ENCODE measurements at regions not wholly inside any gene's neighbourhood (a gene's known extent, or its start where the extent isn't known, plus 50 kb on each side); places are given as distances from the start of the nearest gene placed in this dataset.

DNA sequence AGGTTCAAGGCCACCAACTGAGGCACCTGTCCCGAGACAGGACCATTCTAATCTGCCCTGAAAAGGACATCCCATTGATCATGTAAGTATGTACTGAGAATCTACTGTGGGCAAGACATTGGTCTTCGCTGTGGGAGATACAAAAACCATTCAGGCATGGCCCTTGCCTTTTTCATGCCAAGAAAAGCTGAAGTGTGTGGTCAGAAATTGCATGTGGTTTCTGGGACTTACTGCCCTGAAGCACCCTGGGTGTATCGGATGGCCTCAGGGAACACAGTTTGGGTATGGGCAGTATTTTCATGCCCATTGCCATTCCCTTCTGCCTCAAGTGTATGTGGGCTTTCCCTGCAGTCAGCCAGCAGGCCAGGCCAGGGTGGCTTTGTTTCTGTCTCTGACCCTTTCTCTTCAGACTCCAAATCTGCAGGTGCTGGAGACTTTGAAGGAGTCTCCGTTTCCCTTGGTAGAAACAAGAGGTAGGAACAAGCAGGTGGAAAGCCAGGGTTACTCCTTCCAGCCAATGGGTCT is 285.7 kb downstream of the ZEB1 start:
- Histone ChIP-seq H3K27ac (ENCODE audit: low read depth, low read length) (peak overlapping the region; percentile 94), H3K4me1 (ENCODE audit: control insufficient read depth in 5 of 5, insufficient read depth in 5 of 5, low read length in 5 of 5) (peaks cover 3 to 22% (median 18%) of the 10 kb centered on the region in 5 donors), H3K4me3 (ENCODE audit: low read depth in 1 of 5, low read length in 5 of 5) (no peak overlapping the region), H3K9ac (ENCODE audit: low read length in 5 of 5) (no peak overlapping the region), H3K9me3 (ENCODE audit: control insufficient read depth in 5 of 5, low read length in 5 of 5) (no peaks in the 10 kb centered on the region), H3K27me3 (ENCODE audit: control insufficient read depth in 5 of 5, insufficient read depth in 4 of 5, low read length in 5 of 5) (no peaks in the 10 kb centered on the region), H3K36me3 (ENCODE audit: control insufficient read depth in 5 of 5, insufficient read depth in 5 of 5, low read length in 5 of 5) (no peaks in the 10 kb centered on the region)

DNA sequence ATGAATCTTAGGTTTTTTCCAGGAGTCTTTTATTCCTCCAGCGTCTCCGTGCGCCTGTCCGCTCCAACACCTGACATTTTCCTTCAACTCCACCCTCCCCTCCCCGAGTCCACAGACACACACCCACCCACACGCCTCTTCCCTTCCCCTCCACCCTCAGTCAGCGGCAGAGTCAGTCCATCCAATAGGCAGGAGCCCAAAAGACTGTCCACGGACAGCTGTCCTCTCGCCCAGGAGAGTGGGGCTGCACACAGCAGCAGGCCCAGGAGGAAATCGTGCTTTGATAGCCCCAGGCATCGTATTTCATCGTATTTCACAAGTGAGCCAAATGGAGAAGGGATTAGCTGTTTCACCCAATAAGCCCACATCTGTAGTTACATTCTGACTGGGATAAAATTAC is 285.1 kb downstream of the ZEB1 start:
- no peaks in the 10 kb centered on the region for H3K36me3 ChIP-seq (ENCODE audit: control insufficient read depth in 5 of 5, insufficient read depth in 5 of 5, low read length in 5 of 5)
- H3K4me1 ChIP-seq (ENCODE audit: control insufficient read depth in 5 of 5, insufficient read depth in 5 of 5, low read length in 5 of 5), result peaks cover 3 to 22% (median 18%) of the 10 kb centered on the region in 5 donors
- H3K9ac ChIP-seq (ENCODE audit: low read length in 5 of 5), result peak overlapping the region in 1 of 5 donors; percentile 51
- H3K4me3 ChIP-seq (ENCODE audit: low read depth in 1 of 5, low read length in 5 of 5), result peak overlapping the region in 4 of 5 donors; percentile 61 to 79 (median 75)
- H3K9me3 ChIP-seq (ENCODE audit: control insufficient read depth in 5 of 5, low read length in 5 of 5), result no peaks in the 10 kb centered on the region
- H3K27me3 ChIP-seq (ENCODE audit: control insufficient read depth in 5 of 5, insufficient read depth in 4 of 5, low read length in 5 of 5), result no peaks in the 10 kb centered on the region
- peak overlapping the region; percentile 94 for H3K27ac ChIP-seq (ENCODE audit: low read depth, low read length)

- Histone ChIP-seq H3K27me3 (ENCODE audit: control insufficient read depth in 5 of 5, insufficient read depth in 4 of 5, low read length in 5 of 5) (no peaks in the 10 kb centered on the region), H3K9me3 (ENCODE audit: control insufficient read depth in 5 of 5, low read length in 5 of 5) (no peaks in the 10 kb centered on the region), H3K9ac (ENCODE audit: low read length in 5 of 5) (peak overlapping the region; percentile 68 to 83 (median 70)), H3K27ac (ENCODE audit: low read depth, low read length) (peak overlapping the region; percentile 94), H3K36me3 (ENCODE audit: control insufficient read depth in 5 of 5, insufficient read depth in 5 of 5, low read length in 5 of 5) (no peaks in the 10 kb centered on the region), H3K4me3 (ENCODE audit: low read depth in 1 of 5, low read length in 5 of 5) (peak overlapping the region; percentile 73 to 84 (median 76)), H3K4me1 (ENCODE audit: control insufficient read depth in 5 of 5, insufficient read depth in 5 of 5, low read length in 5 of 5) (peaks cover 3 to 22% (median 18%) of the 10 kb centered on the region in 5 donors)
Measured at GRCh38 chr10:31603235-31604087, 284.4 kb downstream of the ZEB1 start.

GRCh38 chr10:31602541-31603234 is 283.7 kb downstream of the ZEB1 start:
- Histone ChIP-seq H3K9ac (ENCODE audit: low read length in 5 of 5) (peak overlapping the region; percentile 68 to 83 (median 70)), H3K27ac (ENCODE audit: low read depth, low read length) (peak overlapping the region; percentile 94), H3K4me1 (ENCODE audit: control insufficient read depth in 5 of 5, insufficient read depth in 5 of 5, low read length in 5 of 5) (peaks cover 3 to 22% (median 18%) of the 10 kb centered on the region in 5 donors), H3K4me3 (ENCODE audit: low read depth in 1 of 5, low read length in 5 of 5) (peak overlapping the region; percentile 73 to 84 (median 76)), H3K27me3 (ENCODE audit: control insufficient read depth in 5 of 5, insufficient read depth in 4 of 5, low read length in 5 of 5) (no peaks in the 10 kb centered on the region), H3K9me3 (ENCODE audit: control insufficient read depth in 5 of 5, low read length in 5 of 5) (no peaks in the 10 kb centered on the region), H3K36me3 (ENCODE audit: control insufficient read depth in 5 of 5, insufficient read depth in 5 of 5, low read length in 5 of 5) (no peaks in the 10 kb centered on the region)

- Histone ChIP-seq H3K36me3 (ENCODE audit: control insufficient read depth in 5 of 5, insufficient read depth in 5 of 5, low read length in 5 of 5) (no peaks in the 10 kb centered on the region), H3K9ac (ENCODE audit: low read length in 5 of 5) (no peak overlapping the region), H3K4me1 (ENCODE audit: control insufficient read depth in 5 of 5, insufficient read depth in 5 of 5, low read length in 5 of 5) (peaks cover 3 to 22% (median 18%) of the 10 kb centered on the region in 5 donors)
Measured at GRCh38 chr10:31601136-31601535, 282.1 kb downstream of the ZEB1 start.

GRCh38 chr10:31599626-31600504 is 280.8 kb downstream of the ZEB1 start:
- Histone ChIP-seq H3K27ac (ENCODE audit: low read depth, low read length) (no peak overlapping the region), H3K9me3 (ENCODE audit: control insufficient read depth in 5 of 5, low read length in 5 of 5) (no peaks in the 10 kb centered on the region), H3K4me1 (ENCODE audit: control insufficient read depth in 5 of 5, insufficient read depth in 5 of 5, low read length in 5 of 5) (peaks cover 3 to 22% (median 18%) of the 10 kb centered on the region in 5 donors), H3K9ac (ENCODE audit: low read length in 5 of 5) (no peak overlapping the region), H3K27me3 (ENCODE audit: control insufficient read depth in 5 of 5, insufficient read depth in 4 of 5, low read length in 5 of 5) (no peaks in the 10 kb centered on the region), H3K4me3 (ENCODE audit: low read depth in 1 of 5, low read length in 5 of 5) (no peak overlapping the region), H3K36me3 (ENCODE audit: control insufficient read depth in 5 of 5, insufficient read depth in 5 of 5, low read length in 5 of 5) (no peaks in the 10 kb centered on the region)

More at GRCh38 chr10:31601136-31601535, 282.1 kb downstream of the ZEB1 start:
- Histone ChIP-seq H3K4me3 (ENCODE audit: low read depth in 1 of 5, low read length in 5 of 5) (no peak overlapping the region), H3K27me3 (ENCODE audit: control insufficient read depth in 5 of 5, insufficient read depth in 4 of 5, low read length in 5 of 5) (no peaks in the 10 kb centered on the region), H3K27ac (ENCODE audit: low read depth, low read length) (peak overlapping the region; percentile 17), H3K9me3 (ENCODE audit: control insufficient read depth in 5 of 5, low read length in 5 of 5) (no peaks in the 10 kb centered on the region)

- Histone ChIP-seq H3K27ac (ENCODE audit: low read depth, low read length) (no peak overlapping the region), H3K9me3 (ENCODE audit: control insufficient read depth in 5 of 5, low read length in 5 of 5) (peaks cover 0 to 7% (median 0%) of the 10 kb centered on the region in 5 donors)
Measured at GRCh38 chr10:31596765-31597164, 277.7 kb downstream of the ZEB1 start.

GRCh38 chr10:31595992-31596391 is 277.0 kb downstream of the ZEB1 start:
- H3K36me3 ChIP-seq (ENCODE audit: control insufficient read depth in 5 of 5, insufficient read depth in 5 of 5, low read length in 5 of 5), result no peaks in the 10 kb centered on the region
- H3K9me3 ChIP-seq (ENCODE audit: control insufficient read depth in 5 of 5, low read length in 5 of 5), result peaks cover 0 to 11% (median 2%) of the 10 kb centered on the region in 5 donors
- peaks cover 0 to 4% (median 0%) of the 10 kb centered on the region in 5 donors for H3K4me1 ChIP-seq (ENCODE audit: control insufficient read depth in 5 of 5, insufficient read depth in 5 of 5, low read length in 5 of 5)
- no peak overlapping the region for H3K4me3 ChIP-seq (ENCODE audit: low read depth in 1 of 5, low read length in 5 of 5)
- H3K27ac ChIP-seq (ENCODE audit: low read depth, low read length), result no peak overlapping the region
- H3K9ac ChIP-seq (ENCODE audit: low read length in 5 of 5), result no peak overlapping the region
- H3K27me3 ChIP-seq (ENCODE audit: control insufficient read depth in 5 of 5, insufficient read depth in 4 of 5, low read length in 5 of 5), result no peaks in the 10 kb centered on the region

More at GRCh38 chr10:31596765-31597164, 277.7 kb downstream of the ZEB1 start:
- Histone ChIP-seq H3K4me1 (ENCODE audit: control insufficient read depth in 5 of 5, insufficient read depth in 5 of 5, low read length in 5 of 5) (peaks cover 0 to 4% (median 0%) of the 10 kb centered on the region in 5 donors), H3K36me3 (ENCODE audit: control insufficient read depth in 5 of 5, insufficient read depth in 5 of 5, low read length in 5 of 5) (no peaks in the 10 kb centered on the region), H3K4me3 (ENCODE audit: low read depth in 1 of 5, low read length in 5 of 5) (no peak overlapping the region), H3K9ac (ENCODE audit: low read length in 5 of 5) (no peak overlapping the region), H3K27me3 (ENCODE audit: control insufficient read depth in 5 of 5, insufficient read depth in 4 of 5, low read length in 5 of 5) (no peaks in the 10 kb centered on the region)

- Histone ChIP-seq H3K4me3 (ENCODE audit: low read depth in 1 of 5, low read length in 5 of 5) (no peak overlapping the region), H3K9me3 (ENCODE audit: control insufficient read depth in 5 of 5, low read length in 5 of 5) (peaks cover 0 to 11% (median 2%) of the 10 kb centered on the region in 5 donors), H3K36me3 (ENCODE audit: control insufficient read depth in 5 of 5, insufficient read depth in 5 of 5, low read length in 5 of 5) (no peaks in the 10 kb centered on the region), H3K27me3 (ENCODE audit: control insufficient read depth in 5 of 5, insufficient read depth in 4 of 5, low read length in 5 of 5) (no peaks in the 10 kb centered on the region), H3K9ac (ENCODE audit: low read length in 5 of 5) (no peak overlapping the region), H3K27ac (ENCODE audit: low read depth, low read length) (no peak overlapping the region), H3K4me1 (ENCODE audit: control insufficient read depth in 5 of 5, insufficient read depth in 5 of 5, low read length in 5 of 5) (peaks cover 0 to 4% (median 0%) of the 10 kb centered on the region in 5 donors)
Measured at GRCh38 chr10:31594347-31594873, 275.4 kb downstream of the ZEB1 start.
